GM12891 (cell line): ENCODE measurements at regions not wholly inside any gene's neighbourhood (a gene's known extent, or its start where the extent isn't known, plus 50 kb on each side); places are given as distances from the start of the nearest gene placed in this dataset.

Experiments
- POLR2A ChIP-seq: IDR thresholded peaks from 2 replicates; pipeline ENCODE4 v1.6.1; 2011; ENCODE audit warnings: low read depth, low read length, control low read depth
- POLR2AphosphoS5 ChIP-seq: IDR thresholded peaks from 2 replicates; pipeline ENCODE4 v1.6.1; 2011; ENCODE audit warnings: low read depth, low read length, control low read depth
- SPI1 ChIP-seq: IDR thresholded peaks from 2 replicates; pipeline ENCODE4 v1.6.1; 2011; ENCODE audit warnings: low read depth, low read length, control low read depth
- TAF1 ChIP-seq: IDR thresholded peaks from 2 replicates; pipeline ENCODE4 v1.6.1; 2011; ENCODE audit warnings: low read depth, low read length, control low read depth

DNA sequence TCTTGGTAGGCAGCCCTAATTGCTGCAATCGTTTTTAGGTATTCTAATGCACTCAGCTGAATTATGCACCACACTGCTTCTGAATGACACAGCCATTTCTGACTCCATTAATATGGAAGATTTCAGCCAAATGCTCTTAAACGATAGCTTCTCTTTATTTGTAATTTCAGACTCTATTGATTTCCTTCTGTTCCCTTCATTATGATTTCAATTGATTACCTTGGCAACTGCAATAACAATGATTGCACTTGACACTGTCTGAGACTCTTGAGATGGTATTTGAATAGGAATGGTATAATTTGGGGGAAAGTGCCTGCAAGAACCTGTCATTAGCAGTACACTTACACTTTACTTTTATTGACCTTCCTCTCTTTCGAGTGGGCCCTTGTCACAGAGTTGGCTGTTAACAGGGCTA is 296.1 kb upstream of the DMAC1 start:
- TF ChIP-seq POLR2A (no peak), POLR2AphosphoS5 (no peak), TAF1 (no peak), SPI1 (no peak)
